ENCODE measurements at regions not wholly inside any gene's neighbourhood (a gene's known extent, or its start where the extent isn't known, plus 50 kb on each side); places are given as distances from the start of the nearest gene placed in this dataset.

GRCh38 chr2:8574196-8575037, 107.4 kb upstream of the ID2 start:
- POLR2A ChIA-PET: no interaction called here
- ATAC-seq (no peak), DNase-seq (ENCODE audit: low read depth, low spot score) (no peak)
- CTCF ChIA-PET: no interaction called here
- H3K4me3 ChIP-seq (replicated peaks in 1 of 2; ENCODE audit: low read depth in 1 of 2, low read length in 2 of 2): no peak overlapping the region
- intact Hi-C loops (cut with micrococcal nuclease): no loop called here
- no peaks in the 10 kb centered on the region for H3K9me2 ChIP-seq (ENCODE audit: insufficient read depth)
- H3K27me3 ChIP-seq (ENCODE audit: insufficient read depth, low read length): no peaks in the 10 kb centered on the region
- no TSS peak for BruUV-seq (replicated peaks)
- no peaks in the 10 kb centered on the region for H4K20me1 ChIP-seq (ENCODE audit: insufficient read depth)
- H3K9me3 ChIP-seq (ENCODE audit: control insufficient read depth in 1 of 2, insufficient read depth in 1 of 2, low read depth in 1 of 2, low read length in 2 of 2): no peaks in the 10 kb centered on the region
- no peak overlapping the region for H3K27ac ChIP-seq (ENCODE audit: low read depth, low read length)
- H3K9ac ChIP-seq (ENCODE audit: low read length): no peak overlapping the region
- H2AFZ ChIP-seq (ENCODE audit: low read depth, low read length, poor library complexity, severe bottlenecking): no peak overlapping the region
- H3K36me3 ChIP-seq (ENCODE audit: control insufficient read depth in 1 of 2, insufficient read depth in 2 of 2, low read length in 2 of 2): no peaks in the 10 kb centered on the region
- no peak overlapping the region for H3K4me2 ChIP-seq (ENCODE audit: low read length)
- TF ChIP-seq ATF3 (IDR thresholded peaks at IDR 0.05) (no peak), ZFX (IDR thresholded peaks at IDR 0.05) (no peak), YY1 (IDR thresholded peaks at IDR 0.05; ENCODE audit: extremely low read depth, insufficient replicate concordance, low read depth, low read length) (no peak), CBX3 (IDR thresholded peaks at IDR 0.05; ENCODE audit: low read depth) (no peak), ZBTB33 (IDR thresholded peaks at IDR 0.05; ENCODE audit: extremely low read depth, insufficient replicate concordance, low read length) (no peak), CEBPB (IDR thresholded peaks at IDR 0.05; ENCODE audit: low read depth) (no peak), SP1 (IDR thresholded peaks at IDR 0.05; ENCODE audit: low read depth) (no peak), REST (IDR thresholded peaks at IDR 0.05; ENCODE audit: low read depth) (no peak), SRF (IDR thresholded peaks at IDR 0.05; ENCODE audit: low read depth) (no peak), RAD21 (IDR thresholded peaks at IDR 0.05; ENCODE audit: low read depth) (no peak), TCF7L2 (IDR thresholded peaks at IDR 0.05; ENCODE audit: borderline replicate concordance, extremely low read depth, insufficient read depth, insufficient read length) (no peak), POLR2AphosphoS5 (IDR thresholded peaks at IDR 0.05; ENCODE audit: low read depth, low read length) (no peak), SIN3A (IDR thresholded peaks at IDR 0.05; ENCODE audit: low read depth) (no peak), JUND (IDR thresholded peaks at IDR 0.05) (no peak), CTCF (IDR thresholded peaks at IDR 0.05 in 2 of 3, conservative IDR thresholded peaks at IDR 0.05 in 1 of 3; ENCODE audit: borderline replicate concordance in 1 of 3, insufficient read depth in 1 of 3, low read depth in 2 of 3, low read length in 2 of 3) (no peak), POLR2A (IDR thresholded peaks at IDR 0.05; ENCODE audit: borderline replicate concordance, extremely low read depth, insufficient read depth, insufficient read length) (no peak), EZH2 (IDR thresholded peaks at IDR 0.05) (no peak), ELF1 (IDR thresholded peaks at IDR 0.05; ENCODE audit: borderline replicate concordance, low read depth) (no peak)
- TF ChIP-seq, protein P1, sequence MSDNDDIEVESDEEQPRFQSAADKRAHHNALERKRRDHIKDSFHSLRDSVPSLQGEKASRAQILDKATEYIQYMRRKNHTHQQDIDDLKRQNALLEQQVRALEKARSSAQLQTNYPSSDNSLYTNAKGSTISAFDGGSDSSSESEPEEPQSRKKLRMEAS (IDR thresholded peaks at IDR 0.05): no peak
- H3K79me2 ChIP-seq (ENCODE audit: insufficient read depth, low read length): no peaks in the 10 kb centered on the region
- H3K4me1 ChIP-seq (ENCODE audit: control insufficient read depth in 1 of 2, insufficient read depth in 2 of 2, low read length in 2 of 2): peaks cover 0 to 9% of the 10 kb centered on the region in 2 experiments; a peak in 1 of 4 replicates
- RAD21 ChIA-PET (ENCODE audit: low non-redundant PET in 1 of 2, low total read pairs in 2 of 2, uncharacterized antibody in 2 of 2, unreplicated experiment in 2 of 2): no interaction called here
